ENCODE measurements at regions not wholly inside any gene's neighbourhood (a gene's known extent, or its start where the extent isn't known, plus 50 kb on each side); places are given as distances from the start of the nearest gene placed in this dataset.

GRCh38 chr21:39005502-39005787 is 177.8 kb downstream of the PSMG1 start:
- TF ChIP-seq EZH2 (IDR thresholded peaks at IDR 0.05; ENCODE audit: insufficient read depth, poor library complexity, severe bottlenecking) (no peak), EZH2phosphoT487 (IDR thresholded peaks at IDR 0.05; ENCODE audit: insufficient read depth, low read depth) (no peak)

All from GM23248 (cell line).